ENCODE measurements at regions not wholly inside any gene's neighbourhood (a gene's known extent, or its start where the extent isn't known, plus 50 kb on each side); places are given as distances from the start of the nearest gene placed in this dataset.

DNA sequence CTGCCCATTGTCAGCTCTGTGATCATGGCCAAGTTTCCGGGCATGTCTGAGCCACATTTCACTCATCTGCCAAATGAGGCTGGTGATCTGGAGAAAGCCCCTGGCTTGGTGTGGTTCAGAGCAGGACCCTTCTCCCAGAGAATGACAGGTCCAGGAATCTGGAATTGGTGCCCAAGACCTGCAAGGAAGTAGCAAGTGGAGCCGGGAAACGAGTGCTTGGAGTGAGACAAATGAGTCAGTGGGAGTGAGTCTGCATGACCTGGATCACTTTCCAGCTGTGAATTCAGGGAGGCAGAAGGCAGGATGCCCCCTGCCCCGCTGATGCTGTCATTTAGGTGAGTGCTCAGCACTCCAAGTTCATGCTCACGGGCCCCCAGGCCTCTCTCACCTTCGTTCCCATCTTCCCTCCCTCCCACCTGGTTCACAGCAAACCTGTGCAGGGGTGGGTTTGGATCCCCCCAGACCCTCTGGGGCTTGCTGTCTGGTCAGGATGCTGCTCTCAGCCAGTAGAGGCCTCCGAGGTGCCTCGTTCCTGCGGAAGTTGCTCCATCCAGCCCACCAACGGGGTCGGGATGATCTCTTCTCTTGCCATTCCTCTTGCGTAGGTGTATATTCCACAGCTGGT, 104.4 kb downstream of the INHBB start:
- ATAC-seq (no peak), DNase-seq (peak; percentile 7)
- intact Hi-C loops (cut with micrococcal nuclease), result no loop called here

DNA sequence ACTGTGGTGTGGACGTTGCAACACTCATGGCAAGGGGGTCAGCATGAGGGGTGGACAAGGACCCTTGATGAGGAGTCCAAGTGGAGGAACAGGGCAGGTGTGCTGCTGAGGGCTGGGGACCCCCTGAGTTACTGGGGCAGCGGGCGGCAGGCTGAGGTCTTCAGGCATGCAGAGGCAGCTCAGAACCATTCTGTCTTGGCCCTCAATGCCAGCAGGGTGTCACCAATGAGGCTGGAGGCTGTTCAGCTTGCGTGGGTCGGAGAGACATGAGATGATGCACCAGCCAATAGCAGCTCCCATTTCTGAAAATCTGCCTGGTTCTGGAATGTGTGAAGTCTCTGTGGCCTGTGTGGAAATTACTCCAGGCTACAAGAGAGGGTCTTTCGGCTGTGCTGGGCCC, 105.4 kb downstream of the INHBB start:
- intact Hi-C loops (cut with micrococcal nuclease), result no loop called here
- DNase-seq (peak; percentile 18), ATAC-seq (no peak)

DNA sequence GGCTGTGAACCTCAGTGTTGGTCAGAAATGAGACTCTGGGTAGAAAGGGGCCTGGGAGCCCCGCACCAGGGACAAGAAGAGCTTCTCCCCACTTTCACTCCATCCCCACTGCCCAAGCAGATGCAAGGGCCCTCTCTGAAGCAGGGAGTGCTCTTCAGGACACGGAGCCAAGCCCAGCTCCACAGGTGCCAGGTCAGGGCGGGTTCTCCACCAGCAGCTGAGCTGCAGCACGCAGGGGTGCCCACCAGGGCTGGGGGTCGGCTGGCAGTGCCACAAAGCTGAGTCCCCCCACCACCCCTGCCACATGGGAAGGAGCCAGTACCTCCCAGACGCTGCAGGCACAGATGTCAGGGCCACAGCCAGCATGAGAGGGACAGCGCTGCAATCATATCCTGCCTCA, 106.2 kb downstream of the INHBB start:
- DNase-seq, result peak; percentile 10
- intact Hi-C loops (cut with micrococcal nuclease), result no loop called here
- no peak for ATAC-seq

DNA sequence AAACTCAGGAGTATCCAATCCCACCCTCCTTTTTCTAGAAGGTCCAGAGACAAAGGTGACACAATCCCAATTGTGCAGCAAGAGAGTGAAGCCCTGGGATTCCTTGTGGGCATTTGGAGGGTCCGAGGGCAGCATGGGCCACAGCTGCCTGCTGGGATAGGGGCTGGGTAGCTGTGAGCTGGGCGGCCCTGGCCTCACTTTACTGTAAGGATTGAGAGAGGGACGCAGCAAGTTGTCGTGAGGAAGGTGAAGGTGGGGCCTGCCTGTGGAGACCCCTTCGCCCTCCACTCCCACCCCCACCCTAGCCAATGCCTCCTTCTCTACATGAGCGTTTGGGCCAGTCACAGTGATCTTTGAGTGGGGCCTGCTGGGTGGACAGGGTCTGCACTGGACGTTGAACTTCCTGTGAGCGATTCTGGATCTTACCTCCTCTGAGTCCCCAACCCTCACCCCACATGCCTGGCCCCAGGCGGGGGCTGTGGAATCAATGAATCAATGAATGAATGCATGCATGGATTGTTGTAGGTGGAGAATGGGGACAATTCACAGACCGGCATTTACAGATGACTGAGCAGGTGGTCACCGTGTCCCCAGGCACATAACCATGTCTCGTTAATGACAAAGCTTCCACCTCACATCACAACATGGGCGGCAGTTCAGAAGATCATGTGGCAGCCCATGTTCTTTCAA, 107.2 kb downstream of the INHBB start:
- peak; percentile 10 for DNase-seq
- ATAC-seq, result no peak
- intact Hi-C loops (cut with micrococcal nuclease), result no loop called here

DNA sequence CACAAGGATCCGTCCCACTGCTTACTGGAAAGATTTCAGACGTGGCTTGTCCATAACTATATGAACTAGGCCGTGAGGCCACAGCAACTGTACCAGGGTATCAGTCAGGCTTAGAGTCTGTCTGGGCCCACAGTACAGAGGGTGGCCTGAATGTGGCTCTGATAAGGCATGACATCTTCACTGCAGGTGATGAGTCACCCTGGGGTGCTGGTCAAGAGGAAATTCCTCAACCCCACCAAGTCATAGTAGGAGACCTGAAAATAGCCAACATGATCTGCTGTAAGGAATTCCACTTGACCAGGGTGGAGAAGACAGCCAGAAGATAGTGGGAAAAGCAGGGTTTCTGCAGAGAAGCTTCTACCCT, 107.7 kb downstream of the INHBB start:
- DNase-seq, result no peak
- intact Hi-C loops (cut with micrococcal nuclease), result no loop called here
- no peak for ATAC-seq

DNA sequence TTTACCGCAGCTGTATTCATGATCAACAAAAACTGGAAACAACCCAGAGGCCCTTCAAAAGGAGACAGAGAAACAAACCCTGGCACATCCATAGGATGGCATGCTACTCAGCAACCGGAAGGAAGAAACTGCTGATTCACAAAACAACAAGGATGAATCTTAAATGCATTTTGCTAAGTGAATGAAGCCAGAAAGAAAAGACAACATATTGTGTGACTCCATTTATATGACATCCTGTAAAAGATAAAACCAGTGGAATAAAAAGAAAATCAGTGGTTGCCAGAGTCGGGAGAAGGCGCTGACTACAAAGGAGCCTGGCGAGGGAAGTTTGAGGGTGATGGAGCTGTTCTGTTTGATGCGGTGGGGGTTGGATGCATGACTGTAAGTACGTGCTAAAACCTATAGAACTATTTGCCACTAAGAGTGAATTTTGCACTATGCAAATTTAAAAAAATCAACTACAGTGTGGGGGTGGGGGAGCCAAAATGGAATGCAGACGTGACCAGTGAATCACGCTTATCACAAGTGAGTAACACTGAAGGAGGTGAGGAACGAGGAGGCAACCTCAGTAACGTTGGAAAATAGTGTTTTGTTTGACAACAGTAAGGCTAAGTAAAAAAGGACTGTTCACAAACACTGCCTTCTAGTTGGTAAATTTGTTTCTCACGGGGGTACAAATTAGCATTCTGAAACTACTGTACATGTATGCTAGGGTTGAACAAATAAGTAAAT, 108.9 kb downstream of the INHBB start:
- no peak for ATAC-seq
- intact Hi-C loops (cut with micrococcal nuclease), result no loop called here
- DNase-seq, result no peak

DNA sequence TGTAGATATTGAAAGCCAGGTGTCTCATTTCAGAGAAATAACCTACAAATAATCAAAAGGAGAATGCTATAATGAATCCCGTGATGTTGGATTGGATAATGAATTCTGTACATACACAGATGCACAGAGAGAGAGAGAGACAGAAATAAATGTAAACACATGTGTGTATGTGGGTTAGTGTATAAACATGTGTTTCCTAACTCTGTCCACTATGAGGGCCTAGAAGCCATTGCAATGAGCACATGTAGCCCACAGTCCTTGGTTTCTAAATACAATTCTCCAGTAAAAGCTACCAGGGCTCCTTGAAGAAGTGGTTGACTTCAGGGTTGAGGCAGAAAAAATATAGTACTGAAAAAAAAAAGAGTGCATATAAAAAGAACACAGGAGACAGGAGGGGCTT, 109.5 kb downstream of the INHBB start:
- DNase-seq, result no peak
- intact Hi-C loops (cut with micrococcal nuclease), result no loop called here
- no peak for ATAC-seq

DNA sequence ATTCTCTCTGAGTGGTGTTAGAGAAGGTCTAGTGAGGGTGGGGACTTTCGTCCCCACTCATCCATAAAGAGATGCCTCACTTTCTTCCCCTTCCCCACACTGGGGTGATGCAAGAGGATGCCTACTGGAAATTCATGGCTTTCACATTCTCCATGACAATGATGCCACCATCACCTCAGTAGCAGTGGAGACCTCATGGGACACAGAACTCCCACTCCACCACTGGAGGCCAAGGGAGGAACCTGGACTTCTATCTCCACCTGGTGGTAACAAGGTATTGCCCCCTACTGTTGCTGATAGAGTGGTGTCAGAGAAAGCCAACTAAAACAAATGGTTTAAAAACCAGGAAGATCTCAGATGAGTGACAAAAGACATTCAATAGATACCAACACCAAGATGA, 110.9 kb downstream of the INHBB start:
- ATAC-seq (no peak), DNase-seq (no peak)
- intact Hi-C loops (cut with micrococcal nuclease), result no loop called here

DNA sequence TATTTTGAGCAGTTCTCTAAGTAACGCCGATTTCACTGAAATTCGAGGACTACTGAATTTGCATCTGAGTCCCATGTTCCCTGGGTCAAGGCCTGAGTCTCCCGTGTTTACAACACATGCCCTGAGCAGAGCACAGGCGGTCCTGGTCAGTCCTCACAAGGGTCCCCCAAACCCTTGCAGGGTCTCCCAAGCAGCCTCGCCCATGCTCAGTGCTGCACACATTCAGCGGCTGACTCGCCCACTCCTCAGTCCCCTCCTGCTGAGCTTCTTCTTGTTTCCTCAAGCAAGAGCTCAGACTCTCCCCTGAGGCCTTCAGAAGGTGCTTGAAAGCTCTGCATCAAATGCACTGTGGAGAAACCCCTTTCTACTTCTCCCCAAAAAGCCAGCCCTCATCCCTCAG, 114.6 kb downstream of the INHBB start:
- ATAC-seq (no peak), DNase-seq (no peak)
- intact Hi-C loops (cut with micrococcal nuclease), result no loop called here

DNA sequence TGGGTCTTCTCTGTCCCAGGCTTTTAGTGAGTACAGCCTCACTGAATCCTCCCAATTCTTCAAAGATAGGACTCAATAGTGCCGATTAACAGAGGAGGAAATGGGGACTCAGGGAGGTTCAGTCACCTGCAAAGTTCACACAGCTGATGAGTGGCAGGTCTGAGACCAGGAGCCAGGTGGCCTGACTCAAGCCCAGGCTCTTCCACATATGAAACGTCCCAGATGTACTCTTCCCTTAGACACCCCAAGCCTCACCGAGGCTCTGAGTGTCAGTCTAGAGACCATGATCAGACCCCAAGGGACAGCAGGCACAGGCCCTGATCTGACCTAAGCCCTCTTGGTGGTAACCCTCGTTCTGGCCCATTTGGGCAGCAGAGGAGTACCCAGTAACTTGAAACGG, 115.2 kb downstream of the INHBB start:
- no peak for DNase-seq
- ATAC-seq, result no peak
- intact Hi-C loops (cut with micrococcal nuclease), result no loop called here

DNA sequence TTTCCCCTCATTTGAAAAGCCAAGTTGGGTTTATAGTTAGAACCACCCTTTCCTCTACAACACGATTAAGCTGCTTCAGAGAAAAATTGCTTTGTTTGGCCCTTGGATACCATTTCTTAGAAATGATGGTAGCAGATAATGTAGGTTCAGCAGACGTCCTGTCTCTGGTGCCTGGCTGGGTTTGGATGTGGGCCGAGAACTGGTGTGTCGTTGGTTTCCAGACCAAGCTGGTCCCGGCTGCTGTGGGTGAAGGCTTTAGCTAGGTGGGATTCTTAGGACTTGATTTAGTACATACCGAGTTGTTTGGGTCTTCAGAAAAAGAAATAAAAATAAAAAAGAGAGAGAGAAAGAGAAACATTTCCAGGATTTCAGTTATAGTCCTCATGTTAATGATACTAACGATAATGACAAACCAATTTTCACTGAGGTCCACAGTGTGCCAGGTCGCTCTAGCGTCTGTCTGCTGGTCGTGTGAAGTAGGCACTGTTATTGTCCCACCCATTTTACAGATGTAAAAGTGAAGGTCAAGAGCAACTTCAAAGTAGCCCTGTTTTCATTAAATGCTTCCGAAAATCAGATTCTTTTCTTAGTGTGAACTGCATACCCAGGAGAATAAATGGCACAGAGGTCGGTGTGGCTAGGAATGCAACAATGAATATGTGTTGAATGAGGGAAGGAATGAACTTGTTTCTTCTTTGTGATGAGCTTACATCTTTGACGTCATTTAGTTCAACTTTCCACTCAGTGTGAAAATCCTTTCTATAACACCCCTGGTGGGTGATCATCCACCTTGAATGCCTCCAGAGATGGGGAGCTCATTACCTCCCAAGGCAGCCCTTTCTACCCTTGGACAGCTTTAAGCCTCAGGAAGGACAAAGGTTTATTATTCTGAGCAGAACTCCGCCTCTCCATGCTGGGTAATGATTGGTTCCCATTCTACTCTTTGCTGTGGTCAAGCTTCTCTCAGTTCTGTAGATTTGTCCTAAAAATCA, 115.9 kb downstream of the INHBB start:
- DNase-seq (no peak), ATAC-seq (no peak)
- intact Hi-C loops (cut with micrococcal nuclease), result no loop called here

DNA sequence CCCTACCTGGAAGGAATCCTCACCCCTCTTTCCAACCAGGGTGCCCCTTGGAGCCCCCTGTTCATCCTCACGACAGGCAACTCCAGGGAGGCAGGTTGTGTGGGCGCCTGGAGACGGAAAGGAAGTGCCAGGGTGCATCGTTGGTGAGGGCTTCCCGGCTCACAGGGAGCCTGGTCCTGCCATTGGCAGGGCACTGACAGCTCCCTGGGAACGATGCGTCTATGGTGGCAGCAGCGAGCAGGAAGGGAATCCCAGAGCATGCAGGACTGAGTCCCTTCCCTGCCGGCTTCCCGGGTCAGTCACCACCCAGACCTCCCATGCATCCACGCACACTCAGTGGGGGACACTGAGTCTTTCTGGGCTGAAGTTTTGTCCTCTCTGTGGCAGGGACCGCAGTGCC, 117.6 kb downstream of the INHBB start:
- DNase-seq (no peak), ATAC-seq (peak; percentile 59)
- intact Hi-C loops (cut with micrococcal nuclease), result no loop called here

DNA sequence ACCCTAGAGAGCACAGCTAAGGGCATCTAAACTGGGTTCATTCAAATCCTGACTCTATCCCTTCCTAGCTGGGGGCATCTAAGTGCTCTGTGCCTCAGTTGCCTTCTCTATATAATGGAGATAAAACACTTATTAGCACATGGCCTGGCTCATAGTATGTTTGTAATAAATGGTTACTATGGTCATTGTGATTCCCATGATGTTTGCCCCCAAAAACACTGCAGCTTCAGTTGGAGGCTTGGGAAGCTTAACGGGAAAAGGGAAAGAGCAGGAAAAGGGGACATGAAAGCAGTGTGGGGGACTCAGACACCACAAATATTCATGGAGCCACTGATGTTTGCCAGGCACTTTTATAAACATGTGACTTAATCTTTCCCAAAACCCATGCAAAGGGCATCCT, 118.1 kb downstream of the INHBB start:
- DNase-seq (no peak), ATAC-seq (no peak)
- intact Hi-C loops (cut with micrococcal nuclease), result loop anchor here (2.0 kb wide), 1 partner anchor 53 kb away; no protein-coding TSS in a partner anchor

DNA sequence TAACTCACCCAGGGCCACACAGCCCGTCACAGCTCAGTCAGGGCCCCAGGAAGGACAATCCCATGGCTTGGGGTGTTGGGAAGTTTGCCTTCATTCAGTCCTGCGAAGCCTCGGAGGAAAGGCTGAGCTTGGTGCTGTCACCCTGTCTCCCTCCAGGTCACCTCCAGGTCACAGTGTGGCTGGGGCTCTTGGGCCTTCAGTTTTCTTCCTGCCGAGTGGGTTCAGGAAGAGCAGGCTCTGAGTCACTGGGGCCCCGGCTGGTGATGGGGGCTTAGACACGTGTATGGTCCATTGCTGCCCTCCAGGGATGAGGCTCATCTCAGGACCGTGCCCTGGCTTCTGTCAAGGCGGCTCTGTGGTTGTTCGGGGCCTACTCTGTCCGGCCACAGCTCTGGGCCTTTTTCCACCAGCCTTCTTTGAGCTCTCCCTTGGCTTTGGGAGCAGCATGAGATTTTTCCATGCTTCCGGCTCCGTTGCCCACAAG, 118.6 kb downstream of the INHBB start:
- DNase-seq, result no peak
- intact Hi-C loops (cut with micrococcal nuclease), result loop anchor here (2.0 kb wide), 1 partner anchor 52 kb away; no protein-coding TSS in a partner anchor
- ATAC-seq, result no peak

DNA sequence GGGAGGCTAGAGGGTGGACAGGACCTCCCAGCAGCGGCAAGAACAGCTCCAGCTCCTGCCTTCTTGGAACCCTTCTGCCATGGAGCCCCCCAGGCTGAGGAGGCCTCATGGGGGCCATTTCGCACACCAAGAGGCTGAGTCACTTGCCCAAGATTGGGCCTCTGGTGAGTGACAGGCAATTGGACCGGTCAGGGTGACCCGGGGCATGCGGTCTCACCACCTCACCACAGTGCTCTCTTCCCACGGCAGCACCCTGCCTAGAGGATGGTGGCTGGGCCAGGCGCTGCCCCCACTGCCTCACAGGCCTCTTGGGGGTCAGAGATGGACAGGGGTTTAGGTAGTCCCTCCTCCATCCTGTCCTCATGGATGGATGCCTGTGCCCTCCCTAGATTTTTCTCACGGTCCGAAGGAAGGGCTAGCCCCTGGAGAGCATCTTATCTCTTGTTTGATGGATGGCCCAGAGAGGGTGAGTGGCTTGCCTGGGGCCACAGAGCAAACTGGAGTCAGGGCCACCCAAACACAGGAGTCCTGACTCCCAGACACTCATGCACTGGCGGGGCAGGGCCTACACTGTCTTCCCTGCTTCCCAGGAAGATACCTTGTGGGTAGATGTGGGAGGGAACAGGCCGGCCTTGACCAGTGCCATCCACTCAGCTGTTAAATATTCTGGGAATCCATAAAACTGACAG, 119.2 kb downstream of the INHBB start:
- no peak for DNase-seq
- intact Hi-C loops (cut with micrococcal nuclease), result loop anchor here (2.0 kb wide), 1 partner anchor 52 kb away; no protein-coding TSS in a partner anchor
- no peak for ATAC-seq

DNA sequence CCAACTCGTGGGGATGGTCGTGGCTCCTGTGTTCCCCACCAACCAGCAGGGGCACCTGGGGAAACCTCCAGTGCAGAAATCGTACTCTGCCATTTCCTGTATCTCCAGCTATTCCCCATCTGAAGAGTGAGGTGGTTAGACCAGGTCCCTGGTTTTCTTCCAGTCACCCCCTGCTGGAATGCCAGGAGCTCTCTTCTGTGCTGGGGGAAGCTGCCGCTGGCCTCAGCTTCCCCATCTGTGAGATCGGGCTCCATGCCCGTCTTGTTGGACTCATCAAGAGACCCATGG, 119.7 kb downstream of the INHBB start:
- intact Hi-C loops (cut with micrococcal nuclease), result loop anchor here (2.0 kb wide), 1 partner anchor 51 kb away; no protein-coding TSS in a partner anchor
- no peak for ATAC-seq

DNA sequence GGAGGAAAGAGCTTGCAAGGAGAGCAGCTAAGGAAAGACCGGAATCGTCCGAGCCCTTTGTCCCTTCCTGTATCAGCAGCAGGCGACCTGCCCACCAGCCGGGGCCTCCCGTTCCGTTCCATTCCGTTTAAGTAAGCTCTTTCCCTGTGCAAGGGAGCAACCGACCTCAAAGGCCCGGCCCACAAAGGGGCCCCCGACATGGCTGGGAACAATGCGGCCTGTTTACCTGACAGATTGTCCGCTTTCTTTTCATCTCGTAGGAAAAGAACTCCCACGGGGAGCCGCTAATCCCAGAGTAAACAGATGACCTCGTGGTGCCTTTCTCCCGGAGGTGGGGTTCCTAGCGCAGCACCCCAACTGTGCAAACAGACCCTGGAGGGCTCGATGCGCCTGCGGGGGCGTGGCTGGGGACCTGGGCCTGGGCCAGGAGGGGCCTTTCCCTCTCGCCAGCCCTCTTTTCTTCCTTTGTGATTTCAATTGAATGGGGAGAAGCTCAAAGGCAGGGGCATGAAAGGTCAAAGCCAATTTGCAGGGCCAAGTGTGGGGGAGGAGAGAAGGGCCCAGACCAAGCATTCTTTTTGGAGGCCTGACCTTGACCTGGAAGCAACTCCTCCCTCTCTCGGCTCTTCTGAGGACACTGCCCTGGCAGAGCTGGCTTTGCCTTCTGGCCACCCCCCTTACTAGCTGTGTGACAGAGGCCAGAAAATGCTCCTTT, 120.2 kb downstream of the INHBB start:
- no peak for ATAC-seq
- DNase-seq, result no peak
- intact Hi-C loops (cut with micrococcal nuclease), result loop anchor here (2.0 kb wide), 1 partner anchor 51 kb away; no protein-coding TSS in a partner anchor

More for the DNA sequence above, 119.7 kb downstream of the INHBB start:
- no peak for DNase-seq

DNA sequence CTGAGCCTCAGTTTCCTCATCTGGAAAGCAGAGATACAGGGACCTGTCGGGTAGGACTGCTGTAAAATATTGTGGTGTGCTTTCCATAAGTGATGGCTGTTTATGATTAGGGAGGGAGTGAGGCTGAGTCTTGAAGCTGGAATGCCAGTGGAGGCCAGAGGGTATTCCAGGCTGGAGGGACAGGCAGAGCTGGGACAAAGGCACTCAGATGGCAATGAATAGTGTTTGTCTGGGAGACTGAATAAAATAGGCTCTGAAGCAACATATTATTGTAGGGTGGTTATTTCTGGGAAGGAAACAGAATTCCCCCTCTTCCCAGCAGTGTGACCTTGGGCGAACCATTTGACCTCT, 120.7 kb downstream of the INHBB start:
- DNase-seq, result no peak
- no peak for ATAC-seq
- intact Hi-C loops (cut with micrococcal nuclease), result no loop called here
